ENCODE measurements at regions not wholly inside any gene's neighbourhood (a gene's known extent, or its start where the extent isn't known, plus 50 kb on each side); places are given as distances from the start of the nearest gene placed in this dataset.

- H3K4me3 ChIP-seq (ENCODE audit: low read depth, low read length): no peak overlapping the region
- DNase-seq (ENCODE audit: low read depth): no peak
- no peak for TF ChIP-seq CTCF (IDR thresholded peaks at IDR 0.05; ENCODE audit: control insufficient read depth, extremely low read depth, insufficient read depth)
These were observed 83.8 kb upstream of the TMEM168 start for GRCh38 chr7:112873831-112874553.

- peak; percentile 97 for TF ChIP-seq CTCF (IDR thresholded peaks at IDR 0.05; ENCODE audit: control insufficient read depth, extremely low read depth, insufficient read depth)
- no peak overlapping the region for H3K4me3 ChIP-seq (ENCODE audit: low read depth, low read length)
- DNase-seq (ENCODE audit: low read depth): peak; percentile 23
These were observed 79.0 kb upstream of the TMEM168 start for GRCh38 chr7:112869111-112869774.

- no peak for TF ChIP-seq CTCF (IDR thresholded peaks at IDR 0.05; ENCODE audit: control insufficient read depth, extremely low read depth, insufficient read depth)
- DNase-seq (ENCODE audit: low read depth): no peak
These were observed 78.4 kb upstream of the TMEM168 start for GRCh38 chr7:112868609-112869008.

GRCh38 chr7:112866424-112866823 lies 76.2 kb upstream of the TMEM168 start:
- TF ChIP-seq CTCF (IDR thresholded peaks at IDR 0.05; ENCODE audit: control insufficient read depth, extremely low read depth, insufficient read depth): no peak
- no peak overlapping the region for H3K4me3 ChIP-seq (ENCODE audit: low read depth, low read length)
- DNase-seq (ENCODE audit: low read depth): no peak

More at GRCh38 chr7:112868609-112869008, 78.4 kb upstream of the TMEM168 start:
- no peak overlapping the region for H3K4me3 ChIP-seq (ENCODE audit: low read depth, low read length)

GRCh38 chr7:112864380-112864779 lies 74.2 kb upstream of the TMEM168 start:
- DNase-seq (ENCODE audit: low read depth): no peak
- H3K4me3 ChIP-seq (ENCODE audit: low read depth, low read length): no peak overlapping the region
- TF ChIP-seq CTCF (IDR thresholded peaks at IDR 0.05; ENCODE audit: control insufficient read depth, extremely low read depth, insufficient read depth): no peak

GRCh38 chr7:112858838-112859237 lies 68.6 kb upstream of the TMEM168 start:
- no peak for TF ChIP-seq CTCF (IDR thresholded peaks at IDR 0.05; ENCODE audit: control insufficient read depth, extremely low read depth, insufficient read depth)
- no peak for DNase-seq (ENCODE audit: low read depth)
- H3K4me3 ChIP-seq (ENCODE audit: low read depth, low read length): no peak overlapping the region
